Myocyte (in vitro differentiated cells): ENCODE measurements at regions not wholly inside any gene's neighbourhood (a gene's known extent, or its start where the extent isn't known, plus 50 kb on each side); places are given as distances from the start of the nearest gene placed in this dataset.

ENCODE experiments used
- DNase-seq: peaks from one replicate; pipeline ENCODE4 v3.0.0-alpha.2; 2012; ENCODE audit warnings: low read depth

GRCh38 chr22:27639248-27640086 is 162.1 kb downstream of the MN1 start:
- DNase-seq, result no peak

GRCh38 chr22:27641049-27641795 is 160.3 kb downstream of the MN1 start:
- DNase-seq, result peak; percentile 60

DNA sequence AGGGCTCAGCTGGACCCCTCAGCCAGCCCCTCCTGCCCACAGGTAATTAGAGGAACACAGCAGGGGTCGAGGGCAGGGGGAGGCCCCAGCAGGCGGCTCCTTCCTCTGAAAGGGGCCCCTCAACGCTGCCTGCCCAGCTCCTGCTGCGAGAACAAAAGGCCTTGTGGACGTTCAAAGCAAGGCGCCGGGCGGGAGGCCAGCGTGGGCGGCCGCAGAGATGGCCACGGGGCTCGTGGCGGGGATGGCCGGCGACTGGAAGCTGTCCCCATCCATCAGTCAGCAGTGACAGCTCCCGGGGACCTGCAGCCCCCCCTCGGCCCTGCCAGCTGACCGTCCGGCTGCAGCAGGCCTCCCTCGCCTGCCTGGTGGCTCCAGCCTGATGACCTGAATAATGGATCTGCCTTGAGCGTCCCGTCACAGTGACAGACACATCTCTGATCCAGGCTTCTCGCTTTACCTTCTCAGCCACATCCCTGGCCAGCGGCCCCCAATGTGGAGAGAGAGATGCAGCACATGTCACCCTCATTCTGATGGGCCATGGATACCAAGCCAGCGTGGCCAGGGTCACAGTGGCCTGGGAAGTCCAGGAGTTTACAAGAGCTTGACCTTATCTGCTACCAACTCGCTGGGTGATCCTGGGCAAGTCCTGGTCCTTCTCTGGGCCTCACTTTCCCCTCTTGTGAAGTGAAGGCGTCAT is 159.3 kb downstream of the MN1 start:
- DNase-seq, result peak; percentile 46

DNA sequence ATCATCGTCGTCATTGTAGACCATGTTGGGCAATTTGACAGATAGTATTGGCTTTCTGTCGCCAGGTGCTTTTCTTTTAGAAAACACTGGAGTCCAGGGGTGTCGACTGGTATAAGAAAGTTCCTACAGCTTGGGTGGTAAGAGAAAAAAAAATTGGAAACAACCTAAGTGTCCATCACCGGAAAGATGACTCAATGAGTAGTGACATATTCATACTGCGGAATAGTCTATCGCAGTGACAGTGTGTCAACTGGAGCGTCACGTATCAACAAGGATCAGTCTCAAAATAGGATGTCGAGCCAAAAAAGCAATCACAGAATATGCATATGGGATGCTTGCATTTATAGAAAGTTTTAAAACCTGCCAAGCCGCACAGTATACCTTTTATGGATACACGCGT is 157.6 kb downstream of the MN1 start:
- DNase-seq, result no peak

GRCh38 chr22:27644566-27644965 is 157.0 kb downstream of the MN1 start:
- DNase-seq, result no peak

DNA sequence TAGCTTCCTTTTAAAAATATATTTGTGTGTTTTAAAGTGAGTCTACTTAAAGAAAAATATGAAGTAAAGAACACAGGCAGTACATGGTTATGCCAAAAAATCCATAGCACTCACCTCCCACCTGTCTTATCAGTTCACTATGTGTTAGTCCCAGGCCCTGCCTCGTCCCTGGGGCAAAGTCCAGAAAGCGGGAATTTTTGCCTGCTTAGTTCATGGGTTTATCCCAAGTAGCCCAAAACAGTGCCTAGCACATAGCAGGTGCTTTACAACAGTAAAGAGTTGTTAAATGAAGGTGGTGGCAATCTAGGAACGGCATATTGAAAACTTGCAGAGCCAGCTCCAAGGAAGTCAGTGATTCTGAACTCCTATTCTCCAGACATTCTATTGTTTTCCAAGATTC is 154.0 kb downstream of the MN1 start:
- no peak for DNase-seq

- no peak for DNase-seq
Observed at GRCh38 chr22:27648074-27648473, 153.5 kb downstream of the MN1 start.

DNA sequence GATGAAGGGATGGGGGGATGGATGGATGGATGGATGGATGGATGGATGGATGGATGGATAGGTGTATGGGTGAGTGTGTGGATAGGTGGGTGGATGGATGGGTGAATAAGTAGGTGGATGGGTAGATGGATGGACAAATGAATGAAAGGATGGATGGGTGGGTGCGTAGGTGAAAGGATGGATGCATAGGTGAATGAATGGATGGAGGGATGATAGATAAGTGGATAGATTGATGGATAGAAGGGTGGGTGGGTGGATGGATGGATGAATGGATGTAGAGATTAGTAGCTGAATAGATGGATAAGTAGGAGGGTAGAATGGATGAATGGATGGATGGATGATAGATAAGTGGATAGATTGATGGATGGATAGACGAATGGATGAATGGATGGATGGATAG is 152.7 kb downstream of the MN1 start:
- DNase-seq, result no peak

GRCh38 chr22:27650572-27650971 is 151.0 kb downstream of the MN1 start:
- peak; percentile 90 for DNase-seq

GRCh38 chr22:27650985-27651384 is 150.6 kb downstream of the MN1 start:
- no peak for DNase-seq

GRCh38 chr22:27651486-27651885 is 150.1 kb downstream of the MN1 start:
- DNase-seq, result peak; percentile 80

- DNase-seq, result no peak
Observed at GRCh38 chr22:27654546-27655445, 146.8 kb downstream of the MN1 start.

DNA sequence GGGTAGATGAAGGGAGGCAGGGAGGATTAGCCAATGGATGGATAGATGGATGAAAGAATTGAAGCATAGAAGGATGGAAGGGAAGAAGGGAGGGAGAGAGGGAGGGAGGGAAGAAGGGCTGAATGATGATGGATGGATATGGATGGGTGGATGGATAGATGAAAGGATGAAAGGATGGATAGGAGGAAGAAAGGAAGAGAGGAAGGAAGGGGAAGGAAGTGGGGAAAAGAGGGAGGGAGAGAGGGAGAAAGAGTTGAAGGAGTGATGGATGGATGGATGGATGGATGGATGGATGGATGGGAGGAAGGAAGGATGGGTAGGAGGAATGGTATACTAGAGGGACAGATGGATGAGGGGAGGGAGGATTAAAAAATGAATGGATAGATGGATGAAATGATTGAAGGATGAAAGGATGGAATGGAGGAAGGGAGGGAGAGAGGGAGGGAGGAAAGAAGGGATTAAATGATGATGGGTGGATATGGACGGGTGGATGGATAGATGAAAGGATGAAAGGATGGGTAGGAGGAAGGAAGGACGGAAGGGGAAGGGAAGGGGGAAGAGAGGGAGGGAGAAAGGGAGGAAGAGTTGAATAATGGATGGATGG is 145.9 kb downstream of the MN1 start:
- no peak for DNase-seq

GRCh38 chr22:27656970-27657369 is 144.6 kb downstream of the MN1 start:
- DNase-seq, result no peak

DNA sequence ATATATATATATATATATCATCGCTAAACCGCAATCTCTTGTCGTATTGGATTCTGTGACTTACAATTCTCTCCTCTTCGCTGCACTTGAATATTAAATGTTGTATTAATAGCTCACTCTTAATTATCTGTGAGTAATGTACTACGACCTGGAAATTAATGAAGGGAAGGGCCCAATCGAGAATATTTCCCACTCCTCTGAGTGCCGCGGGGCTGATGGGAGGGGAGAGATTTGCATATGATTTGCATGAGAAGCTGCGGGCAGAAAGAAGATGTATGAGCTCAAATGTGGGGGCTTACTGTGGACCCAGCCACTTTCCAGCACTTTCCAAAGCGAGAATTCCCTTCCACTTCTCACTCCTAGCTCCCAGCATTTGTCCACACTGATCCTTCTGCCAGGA is 141.2 kb downstream of the MN1 start:
- DNase-seq, result no peak

DNA sequence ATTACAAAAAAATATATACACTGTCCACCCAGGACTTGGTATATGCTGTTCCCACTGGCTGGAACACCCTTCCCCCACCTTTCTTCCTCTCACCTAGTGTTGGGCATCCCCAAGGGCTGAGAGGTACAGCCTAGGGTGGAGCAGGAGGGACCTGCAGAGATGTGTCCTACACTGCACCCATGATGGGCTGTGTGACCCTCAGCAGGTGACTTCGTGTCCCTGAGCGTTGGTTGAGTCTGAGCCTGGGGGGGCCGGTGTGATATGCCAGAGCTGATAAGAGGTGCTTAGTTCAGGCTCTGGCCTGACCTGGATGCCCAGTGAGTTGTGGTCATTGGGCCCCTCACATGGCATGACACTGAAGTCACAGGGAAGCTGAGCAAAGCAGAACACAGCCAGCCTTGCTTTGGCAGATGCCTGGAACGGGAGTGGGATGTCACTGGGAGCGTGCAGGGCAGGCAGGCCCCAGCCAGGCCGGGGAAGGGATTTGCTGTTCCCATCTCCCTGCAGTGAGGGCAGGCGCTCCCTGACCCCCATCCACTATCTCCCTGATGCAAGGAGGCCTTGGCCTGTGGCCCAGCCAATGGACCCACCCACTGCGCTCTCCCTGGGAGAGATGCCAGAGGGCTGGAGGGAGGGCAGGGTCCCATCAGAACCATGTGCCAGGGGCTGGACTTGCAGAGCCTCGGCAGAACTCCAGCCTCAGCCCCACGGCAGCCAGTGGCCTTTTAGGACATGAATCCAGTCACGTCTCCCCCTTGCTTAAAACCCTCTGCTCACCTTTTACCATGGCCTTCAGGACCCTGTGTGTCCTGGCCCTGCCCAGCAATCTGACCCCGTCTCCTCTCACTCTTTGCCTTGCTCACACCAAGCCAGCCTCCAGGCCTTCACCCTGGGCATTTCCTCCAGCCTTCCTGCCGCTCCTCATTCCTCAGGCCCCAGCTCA is 138.9 kb downstream of the MN1 start:
- peak; percentile 32 for DNase-seq

GRCh38 chr22:27663812-27664211 is 137.7 kb downstream of the MN1 start:
- DNase-seq, result no peak

- DNase-seq, result no peak
Observed at GRCh38 chr22:27666272-27666997, 135.1 kb downstream of the MN1 start.
